HG03565 (cell line): ENCODE measurements at regions not wholly inside any gene's neighbourhood (a gene's known extent, or its start where the extent isn't known, plus 50 kb on each side); places are given as distances from the start of the nearest gene placed in this dataset.
"Not testable (repeated sequence)": the region's sequence is repeated elsewhere in the genome, so short reads cannot be mapped to it uniquely, and the experiment has no call there.

Source experiments
- ATAC-seq: cut with Tn5 transposase; IDR thresholded peaks from one replicate; pipeline ENCODE4 v1.9.1; 2021; ENCODE audit warnings: mild to moderate bottlenecking, moderate library complexity; ENCODE audit not compliant: unreplicated experiment

DNA sequence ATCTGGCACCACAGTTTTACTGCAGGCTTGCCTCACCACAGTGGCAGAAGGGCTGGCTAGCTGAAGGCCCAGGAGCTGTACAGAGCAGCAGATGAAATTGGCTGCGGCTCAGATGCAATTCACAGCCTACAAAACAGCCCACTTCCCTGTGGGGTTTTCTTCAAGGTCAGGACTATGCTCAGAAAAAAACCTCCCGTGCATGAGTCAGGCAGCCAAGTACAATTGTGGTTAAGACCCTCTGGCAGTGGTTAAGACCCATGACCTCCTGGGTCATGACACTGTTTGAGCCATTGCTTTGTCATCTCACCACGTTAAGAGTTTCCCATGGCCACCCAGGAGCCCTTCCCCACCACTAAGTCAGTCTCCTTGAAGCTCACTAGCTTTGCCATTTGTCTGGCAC, 276.3 kb downstream of the HNRNPD start:
- no peak for ATAC-seq

DNA sequence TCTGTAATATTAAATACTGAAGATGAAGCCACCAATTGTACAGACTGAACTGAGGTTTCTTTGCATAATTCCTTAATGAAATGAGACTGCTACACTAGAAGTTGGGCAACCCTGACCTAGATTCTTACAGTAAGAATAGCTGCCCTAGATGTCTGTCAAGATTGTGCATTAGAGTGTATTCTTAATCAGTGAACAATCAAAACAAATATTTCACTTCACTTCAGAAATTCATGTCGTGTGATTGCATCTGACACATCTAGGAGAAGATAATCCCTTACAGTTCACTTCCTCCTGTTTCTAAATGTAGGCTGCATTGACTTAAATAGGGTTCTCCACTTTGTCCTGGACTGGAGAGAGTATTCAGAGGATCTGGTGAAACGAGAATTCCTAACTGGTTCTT, 283.1 kb downstream of the HNRNPD start:
- no peak for ATAC-seq

DNA sequence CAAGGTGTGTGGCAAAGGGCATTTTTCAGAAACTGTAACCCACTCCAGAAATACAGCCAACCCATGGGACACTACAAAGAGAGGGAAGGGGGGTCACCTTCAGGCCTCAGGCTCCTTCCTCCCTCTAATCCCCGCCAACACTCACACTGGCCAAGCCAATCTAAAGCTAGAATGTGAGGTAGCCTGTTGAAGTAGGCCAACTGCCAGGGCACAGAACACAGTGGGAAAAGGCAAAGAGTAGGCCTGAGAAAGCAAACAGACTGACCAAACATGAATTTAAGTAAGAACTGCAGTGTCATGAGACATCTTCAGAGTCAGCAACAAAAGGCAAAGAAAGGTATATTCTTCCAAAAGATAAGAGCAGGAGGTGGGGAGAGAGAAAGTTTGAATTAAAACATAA, 289.0 kb downstream of the HNRNPD start:
- ATAC-seq, result no peak

DNA sequence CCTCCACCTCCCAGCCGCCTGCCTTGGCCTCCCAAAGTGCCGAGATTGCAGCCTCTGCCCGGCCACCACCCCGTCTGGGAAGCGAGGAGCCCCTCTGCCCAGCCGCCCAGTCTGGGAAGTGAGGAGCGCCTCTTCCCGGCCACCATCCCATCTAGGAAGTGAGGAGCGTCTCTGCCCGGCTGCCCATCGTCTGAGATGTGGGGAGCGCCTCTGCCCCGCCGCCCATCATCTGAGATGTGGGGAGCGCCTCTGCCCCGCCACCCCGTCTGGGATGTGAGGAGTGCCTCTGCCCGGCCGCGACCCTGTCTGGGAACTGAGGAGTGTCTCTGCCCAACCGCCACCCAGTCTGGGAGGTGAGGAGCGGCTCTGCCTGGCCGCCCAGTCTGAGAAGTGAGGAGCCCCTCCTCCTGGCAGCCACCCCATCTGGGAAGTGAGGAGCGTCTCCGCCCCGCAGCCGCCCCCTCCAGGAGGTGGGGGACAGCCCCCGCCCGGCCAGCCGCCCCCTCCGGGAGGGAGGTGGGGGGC, 296.3 kb downstream of the HNRNPD start:
- not testable (repeated sequence) for ATAC-seq

DNA sequence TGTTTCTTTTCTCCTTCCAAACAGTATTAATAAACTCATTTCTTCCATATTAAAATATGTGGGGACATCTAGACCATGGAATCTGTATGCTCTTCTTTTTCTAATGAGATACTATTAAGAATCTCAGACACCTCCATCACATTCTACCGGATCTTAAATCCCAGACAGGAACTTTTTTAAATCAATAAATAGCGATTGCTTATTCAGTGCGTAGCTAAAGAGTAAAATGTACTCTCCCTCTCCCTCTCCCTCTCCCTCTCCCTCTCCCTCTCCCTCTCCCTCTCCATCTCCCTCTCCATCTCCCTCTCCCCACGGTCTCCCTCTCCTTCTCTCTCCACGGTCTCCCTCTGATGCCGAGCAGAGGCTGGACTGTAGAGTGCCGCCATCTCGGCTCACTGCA, 297.0 kb downstream of the HNRNPD start:
- no peak for ATAC-seq

DNA sequence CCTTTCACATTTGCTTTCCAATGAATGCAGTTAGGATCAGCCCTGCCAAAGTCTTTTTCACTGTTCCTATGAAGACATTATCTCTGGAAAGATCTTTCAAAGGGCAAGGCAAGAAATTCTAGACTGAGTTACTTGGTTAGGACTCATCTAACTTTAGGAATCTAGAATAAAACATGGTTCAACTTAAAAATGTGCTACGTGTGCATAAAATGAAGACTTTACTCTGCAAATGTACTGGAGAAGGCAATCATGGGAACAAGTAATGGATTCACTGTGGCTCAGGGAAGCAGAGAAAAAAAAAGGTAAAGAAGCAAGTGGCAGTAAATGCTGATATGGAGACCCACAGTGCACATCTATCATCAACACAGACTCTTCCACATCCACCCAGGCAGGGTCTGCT, 297.4 kb downstream of the HNRNPD start:
- ATAC-seq, result no peak

DNA sequence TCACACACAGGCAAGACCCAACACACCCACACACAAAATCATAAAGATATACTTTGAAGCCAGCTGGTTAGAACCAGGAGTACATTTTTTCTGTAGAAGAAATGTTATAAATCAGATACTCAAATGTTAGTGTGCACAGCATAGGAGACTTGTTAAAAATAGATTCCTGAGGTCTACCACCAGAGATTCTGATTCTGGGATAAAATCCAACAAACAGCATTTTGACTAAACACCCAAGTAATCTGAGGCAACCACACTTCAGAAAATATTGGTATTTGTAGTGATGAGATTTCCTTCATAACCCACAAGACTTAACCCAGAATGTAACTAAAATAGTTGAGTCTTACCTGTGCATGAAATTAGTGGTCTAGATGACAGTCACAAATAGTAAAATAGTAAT, 301.8 kb downstream of the HNRNPD start:
- ATAC-seq, result no peak

DNA sequence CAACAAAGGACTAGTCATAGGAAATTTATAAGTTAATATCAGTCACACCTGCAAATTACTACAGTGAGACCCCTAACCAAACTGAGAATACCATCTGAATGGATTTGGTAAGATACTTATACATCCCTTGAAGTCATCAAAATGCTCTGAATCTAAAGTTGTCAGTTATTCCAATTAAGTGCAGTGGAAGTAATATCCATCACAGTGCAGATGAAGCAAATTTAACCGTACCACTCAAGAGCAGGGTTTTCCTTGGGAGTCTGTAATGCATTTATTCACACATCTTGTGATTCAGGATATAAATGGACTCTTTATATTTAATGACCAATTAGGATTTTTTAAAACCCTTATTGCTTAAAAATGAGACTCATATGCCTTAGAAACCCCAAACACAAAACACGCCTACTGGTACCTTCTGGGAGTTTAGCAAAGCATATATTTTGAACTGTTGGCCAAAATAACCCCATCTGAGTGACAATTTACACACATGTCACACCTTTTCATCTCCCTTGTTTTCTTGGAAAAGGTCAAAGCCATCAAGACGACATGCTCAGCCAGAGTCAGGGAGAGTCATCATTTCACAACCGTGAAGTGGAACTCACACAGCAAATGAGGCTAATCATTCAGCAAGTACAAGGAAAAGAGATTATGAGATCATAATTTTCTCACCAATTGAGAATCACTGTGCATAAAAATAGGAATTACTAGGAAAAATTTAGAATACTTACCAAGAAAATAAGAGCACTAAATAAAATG, 303.7 kb downstream of the HNRNPD start:
- no peak for ATAC-seq

DNA sequence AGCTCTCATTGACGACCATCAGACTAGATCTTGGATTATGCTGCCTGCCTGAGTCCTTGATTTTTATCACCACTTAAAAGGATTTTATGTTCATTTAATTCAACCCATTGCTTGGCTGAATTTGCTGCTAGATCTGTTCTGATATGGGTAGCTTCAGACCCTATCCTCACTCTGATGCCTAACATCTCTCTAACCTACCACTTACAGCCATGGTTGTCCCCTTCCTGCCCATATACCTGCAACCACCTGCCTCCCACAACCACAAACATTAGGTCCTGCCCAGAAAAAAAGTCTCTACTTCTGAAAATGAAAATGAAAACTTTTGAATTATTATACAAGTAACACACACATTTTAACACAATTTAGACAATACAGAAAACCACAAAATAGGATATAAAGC, 310.8 kb downstream of the HNRNPD start:
- no peak for ATAC-seq

DNA sequence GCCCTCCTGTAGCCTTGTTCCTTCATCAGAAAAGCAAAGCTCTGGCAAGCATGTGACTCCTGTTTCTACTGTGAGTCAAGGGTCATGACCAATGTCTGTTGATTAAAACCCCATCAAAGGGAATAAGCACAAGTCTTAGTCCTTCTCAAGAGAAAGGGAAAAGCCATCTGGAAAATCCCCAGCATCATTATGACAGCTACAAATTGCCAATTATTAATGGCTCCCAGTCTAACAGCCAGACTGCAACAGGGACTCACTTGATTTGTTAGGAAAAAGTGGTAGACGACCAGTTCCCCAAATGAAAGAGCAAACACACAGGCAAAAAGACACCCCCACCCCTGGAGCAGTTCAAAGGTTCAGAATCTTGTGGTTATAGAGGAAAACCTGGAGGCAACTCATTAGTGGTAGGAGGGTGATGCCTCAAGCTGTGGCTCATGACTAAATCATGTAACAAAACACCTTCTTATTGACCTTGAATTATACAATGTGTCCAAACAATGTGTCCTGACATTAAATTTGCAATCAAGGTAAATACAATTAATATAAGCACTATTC, 315.7 kb downstream of the HNRNPD start:
- no peak for ATAC-seq

DNA sequence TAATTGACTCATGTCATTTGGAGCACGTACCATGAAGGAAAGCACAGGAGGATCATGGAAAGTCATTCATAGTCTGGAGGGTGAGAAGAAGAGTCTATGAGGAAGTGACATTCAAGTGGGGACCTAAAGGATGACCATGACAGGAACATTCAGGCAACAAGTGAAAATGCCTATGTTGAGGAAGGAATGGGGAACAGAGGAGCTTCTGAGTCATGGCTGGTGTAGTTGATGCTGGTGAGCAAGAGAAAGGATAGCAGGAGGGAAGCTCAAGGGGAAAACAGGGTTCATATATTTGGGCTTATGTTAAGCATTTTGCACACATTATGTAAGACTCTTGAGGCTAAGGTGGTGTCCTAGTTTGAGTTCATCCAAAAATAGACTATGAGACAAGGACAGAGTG, 318.6 kb downstream of the HNRNPD start:
- no peak for ATAC-seq

DNA sequence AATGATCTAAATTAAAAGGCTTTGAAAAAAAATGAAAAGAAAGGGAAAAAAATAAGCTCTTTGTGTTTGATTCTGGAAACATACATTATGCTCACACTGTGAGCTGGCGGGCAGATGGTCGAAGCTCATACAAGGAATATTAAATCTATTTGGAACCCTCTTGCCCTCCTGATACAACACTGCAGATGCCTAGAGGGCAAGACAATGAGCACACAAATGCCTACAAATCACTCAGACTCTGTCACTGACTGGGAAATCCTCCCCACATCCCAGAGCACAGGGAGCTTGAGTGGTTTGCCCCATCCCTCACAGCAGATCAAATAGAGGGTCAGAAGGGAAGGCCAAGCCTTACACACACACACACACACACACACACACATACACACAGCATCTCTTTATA, 320.4 kb downstream of the HNRNPD start:
- ATAC-seq, result no peak

DNA sequence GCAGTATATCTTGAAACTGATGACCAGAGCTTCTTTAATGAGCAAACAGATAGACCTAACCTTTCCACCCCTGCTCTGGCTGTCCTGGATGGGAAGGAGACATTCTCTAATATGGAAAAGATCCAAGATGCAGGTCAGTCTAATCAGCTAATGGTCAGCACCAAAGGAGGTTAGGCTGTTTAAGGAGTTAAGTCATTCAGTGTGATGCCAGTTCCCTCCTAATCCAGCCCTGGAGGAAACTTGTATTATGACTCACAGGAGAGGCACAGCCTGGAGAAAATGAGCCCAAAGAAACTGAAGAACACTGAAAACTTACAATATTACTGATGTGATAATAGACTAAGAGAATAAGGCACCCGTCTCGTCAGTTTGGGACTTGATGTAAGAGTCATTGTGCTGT, 323.0 kb downstream of the HNRNPD start:
- no peak for ATAC-seq

DNA sequence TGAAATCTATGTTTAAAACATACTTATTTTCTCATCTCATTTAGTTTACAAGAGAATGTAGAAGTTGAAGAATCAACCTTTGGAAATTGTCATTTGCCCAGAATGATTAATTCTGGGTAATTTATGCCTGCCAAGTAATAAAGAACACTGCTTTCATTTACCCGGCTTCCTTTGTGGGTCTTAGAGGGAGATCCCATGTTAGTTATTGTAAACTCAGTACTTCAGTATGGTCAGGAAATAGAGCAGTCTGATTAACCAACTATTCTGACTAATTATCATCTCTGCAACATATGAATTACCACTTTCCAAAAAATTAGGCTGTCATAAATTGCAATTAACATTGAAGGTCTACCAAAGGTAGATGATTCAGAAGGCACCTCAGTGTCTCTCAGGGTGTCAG, 324.5 kb downstream of the HNRNPD start:
- ATAC-seq, result no peak

DNA sequence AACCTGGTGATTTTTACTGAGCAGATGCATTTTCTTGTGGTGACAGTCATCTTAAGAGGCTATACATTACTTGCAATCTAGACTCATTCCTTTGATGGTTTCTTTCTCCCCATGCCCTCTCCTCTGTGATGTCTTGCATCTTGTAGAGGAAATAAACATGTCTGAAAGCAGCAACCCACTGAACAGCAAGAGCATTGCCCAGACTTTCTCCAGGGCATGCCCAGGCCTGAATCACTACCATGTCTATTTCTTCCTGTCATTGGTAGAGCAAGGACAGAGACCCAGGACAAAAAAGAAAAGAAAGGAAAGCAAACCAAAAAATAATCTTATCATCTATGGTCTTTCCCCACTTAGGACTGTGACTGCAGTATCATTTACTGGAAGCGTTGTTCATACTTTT, 326.1 kb downstream of the HNRNPD start:
- no peak for ATAC-seq

DNA sequence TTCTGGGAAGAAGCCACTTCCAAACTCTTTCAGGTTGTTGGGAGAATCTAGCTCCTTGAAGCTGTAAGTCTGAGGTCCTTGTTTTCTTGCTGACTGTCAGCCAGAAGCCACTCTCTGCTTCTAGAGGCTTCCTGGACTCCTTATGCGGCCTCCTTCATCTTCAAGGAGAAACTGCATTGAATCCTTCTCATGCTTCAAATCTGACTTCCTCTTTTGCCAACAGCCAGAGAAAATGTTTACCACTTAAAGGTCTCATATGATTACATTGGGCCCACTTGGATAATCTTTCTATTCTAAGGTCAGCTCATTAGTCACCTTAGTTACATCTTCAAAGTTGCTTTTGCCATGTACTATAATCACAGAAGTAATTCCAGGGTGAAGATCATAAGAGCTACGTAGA, 327.0 kb downstream of the HNRNPD start:
- no peak for ATAC-seq

DNA sequence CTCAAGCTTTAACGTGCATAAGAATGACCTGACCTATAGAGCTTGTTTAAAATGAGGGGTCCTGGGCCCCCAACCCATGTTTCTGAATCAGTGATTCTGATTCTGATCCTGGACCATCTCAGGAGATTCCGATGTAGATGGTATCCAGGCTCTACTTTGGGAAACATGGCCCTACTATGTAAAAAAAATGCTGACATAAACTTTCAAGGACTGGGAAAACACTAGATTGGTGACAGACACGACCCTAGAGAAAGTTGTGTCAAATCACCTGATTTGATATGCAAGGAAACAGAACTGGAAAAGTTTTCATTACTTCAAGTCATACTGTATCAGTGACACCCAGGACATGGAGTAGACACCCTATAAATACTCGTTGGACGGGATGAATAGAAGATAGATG, 328.5 kb downstream of the HNRNPD start:
- ATAC-seq, result no peak

DNA sequence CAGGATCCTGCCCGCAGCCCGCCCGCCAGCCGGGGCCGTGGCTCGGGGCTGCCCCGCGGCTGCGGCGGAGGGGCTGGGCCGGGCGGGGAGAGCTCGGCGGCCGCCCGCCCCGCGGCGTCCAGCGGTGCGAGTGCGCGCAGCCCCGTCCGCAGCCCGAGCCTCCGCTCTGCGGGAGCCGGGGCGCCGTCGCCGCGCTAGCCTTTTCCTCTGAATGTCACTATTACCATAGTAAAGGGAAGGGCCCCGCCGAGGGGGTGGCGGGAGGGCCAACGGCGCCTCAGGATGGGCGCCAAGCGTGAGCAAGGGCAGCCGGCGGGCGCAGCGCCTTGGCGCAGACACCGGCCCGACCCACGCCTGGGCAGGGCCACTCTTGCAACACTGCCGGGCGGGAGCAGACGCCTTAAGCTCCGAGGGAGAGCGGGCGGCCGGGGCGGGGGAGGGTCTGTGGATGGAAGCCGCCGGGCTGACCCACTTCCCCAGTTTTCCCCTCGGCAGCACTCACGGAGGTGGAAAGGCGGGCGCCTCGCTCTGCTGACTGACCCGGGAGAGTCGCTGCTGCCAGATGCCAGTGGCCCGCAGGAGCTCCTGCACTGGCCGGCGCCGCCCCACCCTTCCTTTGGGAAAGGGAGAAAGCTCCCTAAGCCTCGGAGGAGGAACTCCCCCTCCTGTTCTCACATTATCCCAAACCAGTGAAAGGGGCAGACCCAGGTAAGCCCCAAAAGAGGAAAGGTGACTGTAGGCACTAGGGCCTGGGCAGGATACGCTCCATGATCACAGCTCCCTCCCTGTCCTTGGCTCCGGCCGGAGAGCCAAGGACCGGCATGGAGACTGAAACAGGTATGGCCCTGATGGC, 329.4 kb downstream of the HNRNPD start:
- ATAC-seq, result no peak

DNA sequence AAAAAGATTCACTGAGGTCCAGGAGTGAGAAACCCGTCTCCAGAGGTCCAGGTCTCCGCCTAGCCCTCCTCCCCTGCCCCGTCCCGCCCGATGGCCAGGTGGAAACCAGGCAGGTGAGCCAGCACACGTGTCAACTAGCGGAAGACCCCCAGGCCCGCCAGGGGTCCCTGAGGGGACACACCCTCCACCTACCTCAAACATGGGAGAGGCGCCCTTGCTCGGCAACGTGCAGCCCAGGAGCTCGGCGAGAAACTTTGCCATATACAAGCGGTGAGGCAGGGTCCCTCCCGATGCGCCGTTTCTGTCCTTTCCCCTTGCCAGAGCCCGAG, 330.0 kb downstream of the HNRNPD start:
- no peak for ATAC-seq

DNA sequence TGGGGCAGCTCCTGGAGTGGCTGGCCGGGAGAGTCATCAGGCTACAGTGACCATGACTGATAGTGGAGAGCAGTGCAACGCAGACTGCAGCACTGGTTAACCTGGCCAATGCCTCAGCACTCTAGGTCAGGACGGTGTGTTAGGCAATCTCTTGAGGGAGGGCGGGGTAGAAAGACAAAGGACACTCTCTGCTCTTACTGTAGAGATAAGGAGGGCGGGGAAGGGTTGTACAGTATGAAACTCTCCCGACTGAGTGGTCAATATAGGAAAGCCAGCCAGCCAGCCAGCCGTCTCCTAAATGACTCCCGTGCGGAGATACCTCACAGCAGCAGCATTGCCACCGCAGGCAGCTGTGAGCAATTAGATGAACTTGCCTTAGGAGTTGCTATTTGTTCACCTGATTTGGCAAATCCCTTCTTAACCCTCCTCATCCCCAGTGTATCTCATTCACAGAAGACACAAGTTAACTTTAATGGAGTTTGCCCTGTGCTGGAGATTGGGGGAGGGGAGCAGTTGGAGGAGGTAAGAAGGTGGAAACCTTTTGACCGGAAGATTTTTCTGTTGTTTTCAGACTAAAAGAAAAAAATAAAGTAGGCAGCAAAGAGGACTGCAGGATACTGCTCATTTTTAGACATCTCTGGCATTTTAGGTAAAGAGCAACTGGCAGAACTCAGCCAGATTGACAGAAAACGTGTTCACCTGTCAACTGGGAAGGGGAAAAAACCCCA, 330.5 kb downstream of the HNRNPD start:
- ATAC-seq, result no peak

DNA sequence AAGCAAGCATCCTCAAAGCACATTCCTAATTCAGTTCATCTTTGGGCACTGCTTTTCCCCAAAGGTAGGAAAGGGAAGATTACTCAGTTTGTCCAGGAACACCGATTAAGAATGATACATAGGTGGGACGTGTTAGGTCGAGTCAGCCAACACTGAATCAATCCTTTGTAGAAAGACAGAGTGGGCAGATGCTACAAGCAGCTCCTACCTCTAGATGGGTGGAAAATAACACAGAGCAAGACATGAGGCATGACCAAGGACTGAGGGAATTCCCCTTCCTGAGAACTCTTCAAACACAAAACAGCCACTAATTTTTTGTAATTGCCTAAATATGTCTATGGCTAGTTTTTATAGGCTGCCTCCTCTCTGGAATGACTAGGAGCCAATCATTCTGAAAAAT, 331.7 kb downstream of the HNRNPD start:
- ATAC-seq, result no peak
